ENCODE measurements at regions not wholly inside any gene's neighbourhood (a gene's known extent, or its start where the extent isn't known, plus 50 kb on each side); places are given as distances from the start of the nearest gene placed in this dataset.
A peak's percentile ranks its signal among the peaks of the same experiment; 100 is the strongest.

- no peak overlapping the region for H3K4me2 ChIP-seq (ENCODE audit: low read length)
- no peaks in the 10 kb centered on the region for H4K20me1 ChIP-seq (ENCODE audit: insufficient read depth, low read length)
- H2AFZ ChIP-seq (ENCODE audit: low read length): no peak overlapping the region
- H3K4me3 ChIP-seq (ENCODE audit: low read depth, low read length, poor library complexity, severe bottlenecking): no peak overlapping the region
- POLR2A ChIA-PET: interaction anchor here (0.6 to 0.8 kb wide), 2 partner anchors 18 to 854 kb away, joined by 3 read pairs; no protein-coding TSS in a partner anchor
- no peaks in the 10 kb centered on the region for H3K4me1 ChIP-seq (ENCODE audit: insufficient read depth, low read length, poor library complexity, severe bottlenecking)
- no TSS peak for BruUV-seq (replicated peaks)
- intact Hi-C loops (cut with micrococcal nuclease; ENCODE audit: unreplicated experiment): loop anchor here (5.0 kb wide), 1 partner anchor 435 kb away; no protein-coding TSS in a partner anchor
- TF ChIP-seq, protein P1, sequence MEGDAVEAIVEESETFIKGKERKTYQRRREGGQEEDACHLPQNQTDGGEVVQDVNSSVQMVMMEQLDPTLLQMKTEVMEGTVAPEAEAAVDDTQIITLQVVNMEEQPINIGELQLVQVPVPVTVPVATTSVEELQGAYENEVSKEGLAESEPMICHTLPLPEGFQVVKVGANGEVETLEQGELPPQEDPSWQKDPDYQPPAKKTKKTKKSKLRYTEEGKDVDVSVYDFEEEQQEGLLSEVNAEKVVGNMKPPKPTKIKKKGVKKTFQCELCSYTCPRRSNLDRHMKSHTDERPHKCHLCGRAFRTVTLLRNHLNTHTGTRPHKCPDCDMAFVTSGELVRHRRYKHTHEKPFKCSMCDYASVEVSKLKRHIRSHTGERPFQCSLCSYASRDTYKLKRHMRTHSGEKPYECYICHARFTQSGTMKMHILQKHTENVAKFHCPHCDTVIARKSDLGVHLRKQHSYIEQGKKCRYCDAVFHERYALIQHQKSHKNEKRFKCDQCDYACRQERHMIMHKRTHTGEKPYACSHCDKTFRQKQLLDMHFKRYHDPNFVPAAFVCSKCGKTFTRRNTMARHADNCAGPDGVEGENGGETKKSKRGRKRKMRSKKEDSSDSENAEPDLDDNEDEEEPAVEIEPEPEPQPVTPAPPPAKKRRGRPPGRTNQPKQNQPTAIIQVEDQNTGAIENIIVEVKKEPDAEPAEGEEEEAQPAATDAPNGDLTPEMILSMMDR (conservative IDR thresholded peaks at IDR 0.05; ENCODE audit: low read length): no peak
- TF ChIP-seq EZH2phosphoT487 (IDR thresholded peaks at IDR 0.05; ENCODE audit: borderline replicate concordance, low read depth, low read length): no peak
- H3K9me2 ChIP-seq (ENCODE audit: insufficient read depth, low read length): no peaks in the 10 kb centered on the region
- DNase-seq (ENCODE audit: low spot score): no peak
- H3K9me3 ChIP-seq (ENCODE audit: low read length): no peaks in the 10 kb centered on the region
- CTCF ChIA-PET (ENCODE audit: unreplicated experiment): no interaction called here
- no peak overlapping the region for H3K27ac ChIP-seq (ENCODE audit: low read depth, low read length, poor library complexity, severe bottlenecking)
- no peaks in the 10 kb centered on the region for H3K79me2 ChIP-seq (ENCODE audit: insufficient read depth, low read depth, low read length)
- no peaks in the 10 kb centered on the region for H3K36me3 ChIP-seq (ENCODE audit: insufficient read depth, low read length)
These were observed 82.6 kb upstream of the UCN3 start for GRCh38 chr10:5282137-5282536.

GRCh38 chr10:5283305-5284158 lies 81.2 kb upstream of the UCN3 start:
- peak; percentile 39 for DNase-seq (ENCODE audit: low spot score)
- no peak for TF ChIP-seq EZH2phosphoT487 (IDR thresholded peaks at IDR 0.05; ENCODE audit: borderline replicate concordance, low read depth, low read length)
- TF ChIP-seq, protein P1 (conservative IDR thresholded peaks at IDR 0.05; ENCODE audit: low read length): peak; percentile 79
- H3K79me2 ChIP-seq (ENCODE audit: insufficient read depth, low read depth, low read length): no peaks in the 10 kb centered on the region
- H3K4me2 ChIP-seq (ENCODE audit: low read length): no peak overlapping the region
- POLR2A ChIA-PET: no interaction called here
- H4K20me1 ChIP-seq (ENCODE audit: insufficient read depth, low read length): no peaks in the 10 kb centered on the region
- H3K4me1 ChIP-seq (ENCODE audit: insufficient read depth, low read length, poor library complexity, severe bottlenecking): no peaks in the 10 kb centered on the region
- no peak overlapping the region for H2AFZ ChIP-seq (ENCODE audit: low read length)
- BruUV-seq (replicated peaks): no TSS peak
- no peak overlapping the region for H3K27ac ChIP-seq (ENCODE audit: low read depth, low read length, poor library complexity, severe bottlenecking)
- no peaks in the 10 kb centered on the region for H3K9me3 ChIP-seq (ENCODE audit: low read length)
- H3K4me3 ChIP-seq (ENCODE audit: low read depth, low read length, poor library complexity, severe bottlenecking): no peak overlapping the region
- no peaks in the 10 kb centered on the region for H3K36me3 ChIP-seq (ENCODE audit: insufficient read depth, low read length)
- H3K9me2 ChIP-seq (ENCODE audit: insufficient read depth, low read length): no peaks in the 10 kb centered on the region
- intact Hi-C loops (cut with micrococcal nuclease; ENCODE audit: unreplicated experiment): loop anchor here (5.0 kb wide), 1 partner anchor 436 kb away; no protein-coding TSS in a partner anchor
- CTCF ChIA-PET (ENCODE audit: unreplicated experiment): interaction anchor here (0.6 kb wide), 1 partner anchor 34 kb away, joined by 3 read pairs; no protein-coding TSS in a partner anchor
